Activated effector memory CD4-positive, alpha-beta T cell treated with Interleukin-2 at 50 U/mL for 16 hours (primary cell): ENCODE measurements at regions not wholly inside any gene's neighbourhood (a gene's known extent, or its start where the extent isn't known, plus 50 kb on each side); places are given as distances from the start of the nearest gene placed in this dataset.
"Not testable (repeated sequence)": the region's sequence is repeated elsewhere in the genome, so short reads cannot be mapped to it uniquely, and the experiment has no call there.

Experiments used
- DNase-seq: peaks from one replicate; pipeline ENCODE4 v3.0.0-alpha.2; 2020

- DNase-seq, result no peak
These were observed 855.4 kb downstream of the TAF11L14 start for GRCh38 chr5:18489703-18490102.

DNA sequence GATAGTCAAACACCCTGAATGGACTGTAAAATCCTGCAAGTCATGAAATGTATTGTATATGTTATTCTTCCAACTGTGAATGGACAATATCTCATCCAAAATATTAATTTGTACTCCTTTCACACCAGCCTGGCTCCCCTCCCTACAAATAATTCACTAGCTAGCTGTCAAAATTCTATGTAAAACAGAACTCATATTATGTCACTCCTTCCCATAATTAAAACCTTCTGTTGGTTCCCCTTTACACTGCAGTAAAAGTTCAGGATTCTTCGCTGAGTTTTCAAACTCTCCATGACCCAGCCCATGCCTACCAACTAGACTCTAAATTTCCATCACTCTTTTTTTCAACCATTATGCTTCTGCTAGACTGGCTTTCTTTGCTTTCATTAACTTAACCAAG lies 857.1 kb downstream of the TAF11L14 start:
- no peak for DNase-seq

DNA sequence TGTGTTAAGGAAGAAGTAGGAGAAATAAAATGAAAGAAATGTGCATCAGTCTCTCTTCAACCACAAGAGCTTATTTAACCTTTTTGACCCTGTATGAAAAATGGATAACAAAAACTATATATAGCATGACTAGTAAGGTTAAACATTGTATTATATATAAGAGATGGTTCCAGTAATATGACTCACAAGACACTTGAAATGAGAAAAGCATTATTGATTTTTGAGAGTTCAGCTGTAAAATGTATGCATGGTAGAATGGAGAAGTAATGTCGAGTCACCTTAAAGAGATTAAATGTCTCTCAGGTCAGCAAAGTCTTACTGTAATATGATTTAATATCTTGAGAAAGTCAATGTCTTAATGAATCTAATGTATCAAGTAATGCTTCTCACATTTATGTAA lies 860.9 kb downstream of the TAF11L14 start:
- no peak for DNase-seq

GRCh38 chr5:18496041-18496440 lies 861.8 kb downstream of the TAF11L14 start:
- no peak for DNase-seq

DNA sequence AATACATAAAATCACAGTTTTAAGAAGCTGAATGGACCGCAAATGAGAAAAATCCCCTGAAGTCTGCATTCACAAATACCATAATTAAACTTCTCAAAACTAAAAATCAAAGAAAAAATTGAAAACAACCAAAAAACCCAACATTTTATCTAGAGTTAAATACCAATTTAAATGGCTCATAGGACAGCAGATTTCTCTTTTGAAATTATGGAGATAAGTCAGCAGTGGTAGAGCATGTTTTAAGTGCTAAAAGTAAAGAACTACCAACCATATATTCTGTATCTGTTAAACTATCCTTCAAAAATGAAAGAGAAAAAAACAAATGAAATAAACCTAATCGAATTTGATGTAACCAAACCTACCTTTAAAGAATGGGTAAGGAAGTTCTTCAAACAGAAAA lies 862.8 kb downstream of the TAF11L14 start:
- DNase-seq, result no peak

DNA sequence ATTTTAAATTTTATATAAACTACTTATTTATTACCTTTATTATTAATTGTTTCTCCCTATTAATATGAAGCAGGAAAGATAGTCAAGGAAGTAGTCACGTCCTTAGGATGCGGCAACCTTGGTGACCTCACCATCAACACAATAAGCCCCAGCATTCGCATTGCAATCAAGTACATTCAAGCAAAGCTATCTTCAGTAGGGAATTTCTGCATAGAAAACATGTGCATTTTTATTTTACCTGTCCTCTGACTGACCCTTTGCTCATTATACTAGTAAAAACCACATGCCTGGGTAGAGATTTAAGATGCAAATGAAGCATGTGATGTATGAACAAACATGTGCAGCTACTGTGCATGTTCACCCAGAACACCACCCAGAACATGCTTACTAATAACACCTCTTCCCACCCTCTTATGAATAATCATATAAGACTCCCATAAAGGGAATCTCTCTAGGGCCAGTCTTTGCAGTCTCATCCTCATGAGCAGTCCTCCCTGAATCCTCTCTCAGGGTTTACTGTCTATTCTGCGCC lies 869.6 kb downstream of the TAF11L14 start:
- no peak for DNase-seq

DNA sequence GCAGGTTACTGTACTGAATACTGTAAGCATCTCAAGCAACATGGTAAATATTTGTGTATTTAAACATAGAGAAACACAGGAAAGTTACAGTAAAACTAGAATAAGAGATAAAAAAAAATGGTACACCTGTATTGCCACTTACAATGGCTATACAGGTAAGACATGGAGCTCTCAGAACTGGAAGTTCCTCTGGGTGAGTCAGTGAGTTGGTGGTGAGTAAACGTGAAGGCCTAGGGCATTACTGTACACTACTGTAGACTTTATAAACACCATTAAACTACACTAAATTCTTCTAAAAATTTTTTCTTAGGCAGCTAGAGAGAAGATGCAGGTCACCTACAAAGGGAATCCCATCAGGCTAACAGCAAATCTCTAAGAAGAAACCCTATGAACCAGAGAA lies 872.9 kb downstream of the TAF11L14 start:
- DNase-seq, result no peak

- DNase-seq, result no peak
These were observed 883.6 kb downstream of the TAF11L14 start for GRCh38 chr5:18517641-18518380.

DNA sequence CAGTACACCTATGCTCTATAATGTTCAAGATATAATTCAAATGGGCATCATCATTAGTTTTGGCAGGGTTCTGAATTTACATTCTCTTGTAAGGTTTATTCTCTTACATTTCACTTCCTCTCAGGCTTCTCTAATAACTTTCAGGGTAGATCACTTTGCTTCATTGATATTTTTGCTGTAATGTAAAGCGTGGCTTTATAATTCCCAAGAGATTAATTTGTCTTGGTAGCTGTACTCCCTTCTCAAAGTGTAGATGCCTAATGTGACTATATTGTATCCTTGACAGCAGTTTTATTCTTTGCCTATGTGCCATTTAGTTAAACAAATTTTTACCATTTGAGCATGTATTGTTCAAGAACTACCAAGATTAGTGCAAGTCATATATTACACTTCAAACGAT lies 889.1 kb downstream of the TAF11L14 start:
- DNase-seq, result no peak

DNA sequence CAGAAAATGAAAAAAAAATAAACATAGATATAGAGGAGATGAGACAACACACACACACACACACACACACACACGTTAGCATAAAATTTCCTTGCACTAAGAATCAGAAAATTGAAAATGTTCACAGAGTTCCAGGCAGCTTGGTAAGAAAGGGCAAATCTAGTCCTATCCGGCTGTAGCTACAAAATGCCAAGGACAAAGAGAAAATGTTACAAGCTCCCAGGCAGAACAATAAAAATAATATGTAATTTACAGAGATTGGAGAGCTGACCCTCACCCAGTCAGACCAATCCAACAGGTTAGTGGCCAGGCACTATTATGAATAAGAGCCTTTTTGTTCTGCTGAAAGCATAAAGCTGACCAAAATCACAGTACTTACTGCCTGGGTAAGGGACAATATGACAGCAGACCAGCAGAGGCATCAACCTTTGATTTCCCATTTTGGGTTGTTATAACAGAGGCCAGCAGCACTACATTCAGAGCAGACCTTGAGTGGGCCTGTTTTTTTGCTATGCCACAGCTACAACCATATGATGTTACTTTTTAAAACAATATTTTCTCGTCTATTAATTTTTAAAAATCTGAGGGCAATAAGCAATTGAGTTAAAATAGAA lies 892.6 kb downstream of the TAF11L14 start:
- no peak for DNase-seq

DNA sequence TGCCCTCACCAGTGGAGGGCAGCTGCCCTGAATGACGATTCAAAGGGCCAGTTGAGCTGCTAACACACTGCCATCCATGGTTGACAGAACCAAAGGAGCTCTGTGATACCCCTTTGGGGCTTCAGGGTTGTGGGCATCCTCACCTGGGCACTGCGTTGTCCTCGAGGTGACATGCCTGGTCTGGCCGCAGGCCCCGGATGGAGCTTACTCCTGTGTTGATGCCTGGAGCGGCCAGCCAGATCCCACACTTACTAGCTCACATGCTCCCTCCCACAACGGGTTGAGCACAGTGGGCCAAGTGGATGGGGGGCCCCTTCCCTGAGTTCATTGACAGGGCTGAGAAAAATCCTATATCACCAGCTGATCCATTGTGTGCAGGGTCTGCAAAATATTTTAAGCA lies 898.9 kb downstream of the TAF11L14 start:
- DNase-seq, result no peak

DNA sequence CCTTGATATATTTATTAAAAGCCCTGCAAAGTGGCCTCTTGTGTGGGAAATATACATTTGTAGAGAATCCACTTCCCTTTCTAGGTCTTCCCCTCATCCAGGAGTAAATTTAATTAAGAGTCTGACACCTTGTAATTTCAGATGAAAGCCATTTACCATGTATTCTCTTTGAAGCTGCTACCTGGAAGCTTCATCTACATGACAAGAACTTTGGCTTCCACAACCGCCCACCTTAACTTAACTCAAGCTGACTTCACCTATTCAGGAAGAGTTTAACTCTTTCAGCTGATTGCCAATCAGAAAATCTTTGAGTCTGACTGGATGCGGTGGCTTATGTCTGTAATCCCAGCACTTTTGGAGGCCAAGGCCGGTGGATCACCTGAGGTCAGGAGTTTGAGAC lies 899.9 kb downstream of the TAF11L14 start:
- no peak for DNase-seq

- DNase-seq, result not testable (repeated sequence)
These were observed 901.5 kb downstream of the TAF11L14 start for GRCh38 chr5:18535753-18536152.

GRCh38 chr5:18544421-18544820 lies 910.2 kb downstream of the TAF11L14 start:
- DNase-seq, result no peak

DNA sequence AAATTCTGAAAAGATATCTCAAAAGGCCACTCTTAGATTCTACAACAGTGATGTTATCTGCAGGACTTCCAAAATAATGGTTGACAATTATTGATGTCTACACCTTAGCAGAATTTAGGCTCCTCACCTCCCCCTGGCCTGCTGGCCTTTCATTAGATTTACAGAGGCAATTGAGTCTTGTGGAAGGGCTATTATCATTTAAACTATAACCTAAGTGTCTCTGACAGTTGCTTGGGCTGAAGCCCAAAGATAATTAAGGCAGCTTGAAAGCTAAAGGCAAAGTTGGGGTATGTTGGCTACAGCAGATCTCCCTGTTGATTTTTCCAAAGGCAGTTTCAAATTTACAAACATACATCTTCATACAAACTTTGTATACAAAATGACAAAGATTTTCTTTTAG lies 912.3 kb downstream of the TAF11L14 start:
- no peak for DNase-seq

DNA sequence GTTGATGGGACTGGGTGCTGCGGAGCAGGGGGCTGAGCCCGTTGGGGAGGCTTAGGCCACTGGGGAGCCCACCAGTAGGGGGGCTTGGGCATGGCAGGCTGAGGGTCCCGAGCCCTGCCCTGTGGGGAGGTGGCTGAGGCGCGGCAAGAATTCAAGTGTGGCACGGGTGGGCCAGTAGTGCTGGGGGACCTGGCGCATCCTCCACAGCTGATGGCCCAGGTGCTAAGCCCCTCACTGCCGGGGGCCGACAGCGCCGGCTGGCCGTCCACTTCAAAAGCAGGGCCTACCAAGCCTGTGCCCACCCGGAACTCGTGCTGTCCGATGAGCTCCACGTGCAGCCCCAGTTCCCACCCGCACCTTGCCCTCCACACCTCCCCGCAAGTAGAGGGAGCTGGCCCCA lies 917.5 kb downstream of the TAF11L14 start:
- DNase-seq, result no peak

DNA sequence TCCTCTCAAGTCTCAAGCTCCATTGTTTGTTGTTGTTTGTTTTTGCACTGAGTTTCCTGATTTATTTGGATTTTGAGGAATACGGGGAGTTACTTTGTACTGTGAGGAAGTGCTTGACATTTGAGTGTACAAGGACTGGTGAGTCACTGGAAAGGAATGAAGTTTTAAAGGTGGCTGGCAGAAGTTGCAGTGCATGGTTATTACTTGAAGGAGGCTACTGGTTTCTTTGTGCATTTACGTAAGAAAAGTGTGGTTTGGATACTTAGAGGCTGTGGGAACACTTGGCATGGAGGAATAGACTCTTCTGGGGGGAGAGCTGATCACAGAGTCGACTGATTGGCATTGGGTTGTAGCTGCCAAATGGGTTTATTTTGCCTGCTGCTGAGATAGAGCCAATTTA lies 919.0 kb downstream of the TAF11L14 start:
- DNase-seq, result no peak

GRCh38 chr5:18560602-18561001 lies 926.3 kb downstream of the TAF11L14 start:
- no peak for DNase-seq

DNA sequence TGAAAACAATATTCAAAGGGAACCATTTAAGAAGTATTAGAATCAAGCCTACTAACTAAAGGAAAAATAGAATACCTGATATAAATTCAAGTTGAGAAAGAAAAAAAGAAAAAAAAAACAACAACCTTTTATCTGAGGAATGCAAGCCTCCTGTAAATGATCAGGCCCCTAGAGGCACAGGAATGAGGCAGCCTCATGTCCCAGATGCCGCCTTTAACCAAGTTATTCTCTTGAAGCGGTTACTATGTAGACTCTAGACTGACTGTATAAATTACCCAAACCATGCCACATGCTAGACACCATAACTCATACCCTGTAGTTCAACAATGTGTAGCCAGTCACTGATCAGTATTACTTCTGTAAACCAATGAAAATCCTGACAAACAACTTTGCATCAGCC lies 929.6 kb downstream of the TAF11L14 start:
- DNase-seq, result no peak

DNA sequence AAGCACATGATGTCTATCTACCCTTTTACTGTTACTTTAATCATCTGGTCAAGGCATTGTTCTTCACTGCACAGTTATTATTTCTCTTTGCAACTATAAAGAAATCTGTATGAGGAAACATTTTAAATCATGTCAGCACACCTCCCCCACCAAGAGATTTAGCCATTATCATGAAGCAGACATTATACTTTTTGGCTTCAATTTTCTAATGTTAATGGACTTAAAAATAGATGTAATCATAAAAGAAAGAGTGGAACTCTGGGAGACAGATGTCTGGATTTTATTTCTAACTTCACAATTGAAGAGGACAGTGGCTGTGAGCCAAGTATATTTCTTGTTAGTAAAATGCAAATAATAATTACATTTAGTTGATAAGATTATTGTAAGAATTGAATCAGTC lies 932.4 kb downstream of the TAF11L14 start:
- no peak for DNase-seq

GRCh38 chr5:18576586-18576985 lies 942.3 kb downstream of the TAF11L14 start:
- DNase-seq, result no peak

DNA sequence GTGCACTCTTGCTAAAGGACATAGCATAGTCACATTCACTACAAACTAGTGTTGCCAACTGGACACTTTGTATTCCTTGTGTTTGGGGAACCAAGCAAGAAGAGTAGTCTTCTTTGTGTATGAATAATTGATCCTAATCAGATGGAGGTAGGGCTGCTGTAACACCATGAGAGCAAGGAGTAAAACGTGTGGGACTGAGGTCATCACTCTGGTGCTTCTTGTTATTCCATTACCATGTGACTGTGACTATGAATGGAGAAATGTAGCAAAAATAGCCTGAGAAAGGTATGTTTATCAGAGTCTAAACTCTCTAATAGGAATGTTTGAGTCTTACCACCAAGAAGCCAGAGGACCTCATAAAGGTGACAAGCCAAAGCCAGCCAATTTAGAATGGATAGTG lies 966.9 kb downstream of the TAF11L14 start:
- no peak for DNase-seq

- DNase-seq, result no peak
These were observed 968.1 kb downstream of the TAF11L14 start for GRCh38 chr5:18602402-18602801.

DNA sequence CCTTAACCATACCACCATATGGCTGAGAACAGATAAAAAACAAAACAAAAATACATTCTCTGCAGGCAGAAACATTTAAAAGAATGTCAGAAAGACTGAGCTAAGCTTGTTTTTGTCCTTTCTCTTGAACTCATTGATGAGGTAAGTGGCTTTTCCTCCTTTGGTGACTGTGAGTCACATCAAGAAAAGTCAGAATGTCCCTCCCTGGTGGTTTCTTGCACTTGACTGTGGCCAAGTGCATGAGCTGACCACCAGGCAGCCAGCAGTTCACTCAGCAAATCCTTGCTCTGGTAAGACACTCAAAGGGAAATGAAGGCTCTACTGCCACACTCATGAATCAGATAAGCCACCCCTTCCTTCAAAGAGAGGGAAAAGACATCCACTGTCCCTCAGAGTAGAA lies 970.9 kb downstream of the TAF11L14 start:
- DNase-seq, result no peak

DNA sequence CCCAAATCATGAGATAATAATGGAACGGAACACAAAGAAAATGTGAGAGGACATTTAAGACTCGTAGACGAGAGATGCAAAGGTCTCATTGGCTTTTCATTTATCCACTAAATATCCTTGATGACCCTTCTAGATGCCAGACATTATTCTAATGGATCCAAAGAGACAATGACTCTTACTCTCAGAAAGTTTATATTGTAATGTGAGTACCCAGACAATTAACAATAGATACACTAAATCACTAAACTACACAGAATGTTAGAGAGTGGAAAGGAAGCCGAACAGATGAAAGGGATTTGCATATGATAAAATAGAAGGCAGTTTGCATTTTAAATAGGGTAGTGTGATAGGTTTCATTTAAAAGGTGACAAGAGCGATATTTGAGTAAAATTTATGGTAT lies 973.3 kb downstream of the TAF11L14 start:
- no peak for DNase-seq
